ENCODE measurements at regions not wholly inside any gene's neighbourhood (a gene's known extent, or its start where the extent isn't known, plus 50 kb on each side); places are given as distances from the start of the nearest gene placed in this dataset.
"Not testable (repeated sequence)": the region's sequence is repeated elsewhere in the genome, so short reads cannot be mapped to it uniquely, and the experiment has no call there.

- DNase-seq (ENCODE audit: low read depth in 4 of 4, low spot score in 3 of 4), result no peak
These were observed 384.3 kb upstream of the PODXL start for GRCh38 chr7:131940621-131941165.

- DNase-seq (ENCODE audit: low read depth in 4 of 4, low spot score in 3 of 4), result not testable (repeated sequence)
These were observed 382.4 kb upstream of the PODXL start for GRCh38 chr7:131938788-131939187.

GRCh38 chr7:131937868-131938267 lies 381.4 kb upstream of the PODXL start:
- DNase-seq (ENCODE audit: low read depth in 4 of 4, low spot score in 3 of 4), result no peak

- DNase-seq (ENCODE audit: low read depth in 4 of 4, low spot score in 3 of 4), result no peak
These were observed 378.8 kb upstream of the PODXL start for GRCh38 chr7:131935180-131935579.

GRCh38 chr7:131934452-131934851 lies 378.0 kb upstream of the PODXL start:
- DNase-seq (ENCODE audit: low read depth in 4 of 4, low spot score in 3 of 4), result no peak

DNA sequence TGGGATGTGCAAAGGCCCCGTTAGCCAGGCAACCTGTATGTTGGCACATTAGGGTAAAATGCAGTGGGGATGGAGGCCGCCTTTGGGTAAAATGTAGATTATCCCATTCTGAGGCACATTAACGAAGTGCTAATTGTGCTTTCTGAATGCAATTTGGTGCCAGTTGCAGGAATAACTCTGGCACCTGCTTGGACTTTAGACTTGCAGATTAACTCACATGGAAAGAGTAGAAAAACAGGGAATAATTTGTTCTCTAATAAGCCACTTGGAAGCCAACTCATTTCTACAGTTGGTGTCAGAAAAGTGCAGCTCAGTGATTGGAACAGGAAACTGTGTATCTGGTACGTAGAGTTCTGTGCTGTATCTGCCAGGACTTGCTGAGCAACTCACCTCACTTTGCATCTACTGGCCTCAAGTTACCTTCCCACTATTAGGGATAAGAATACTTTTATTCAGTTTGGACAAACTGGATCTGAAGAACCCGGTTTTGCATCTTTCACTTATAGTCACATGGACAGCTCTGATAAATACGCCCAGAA lies 377.4 kb upstream of the PODXL start:
- DNase-seq (ENCODE audit: low read depth in 4 of 4, low spot score in 3 of 4), result no peak

DNA sequence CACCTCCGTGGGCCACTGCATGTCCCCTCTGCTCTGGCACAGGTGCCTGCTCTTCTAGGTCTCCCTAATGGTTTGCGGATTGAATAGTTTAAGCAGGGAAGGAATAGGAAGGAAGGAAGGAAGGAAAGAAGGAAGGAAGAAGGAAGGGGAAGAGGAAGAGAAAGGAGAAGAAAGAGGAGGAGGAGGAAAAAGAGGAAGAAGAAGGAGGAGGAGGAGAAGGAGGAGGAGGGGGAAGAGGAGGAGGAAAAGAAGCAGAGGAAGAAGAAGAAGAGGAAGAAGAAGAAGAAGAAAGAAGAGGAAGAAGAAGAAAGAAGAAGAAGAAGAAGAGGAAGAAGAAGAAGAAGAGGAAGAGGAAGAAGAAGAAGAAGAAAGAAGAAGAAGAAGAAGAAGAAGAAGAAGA lies 376.8 kb upstream of the PODXL start:
- not testable (repeated sequence) for DNase-seq (ENCODE audit: low read depth in 4 of 4, low spot score in 3 of 4)

GRCh38 chr7:131932271-131932670 lies 375.8 kb upstream of the PODXL start:
- DNase-seq (ENCODE audit: low read depth in 4 of 4, low spot score in 3 of 4), result no peak

DNA sequence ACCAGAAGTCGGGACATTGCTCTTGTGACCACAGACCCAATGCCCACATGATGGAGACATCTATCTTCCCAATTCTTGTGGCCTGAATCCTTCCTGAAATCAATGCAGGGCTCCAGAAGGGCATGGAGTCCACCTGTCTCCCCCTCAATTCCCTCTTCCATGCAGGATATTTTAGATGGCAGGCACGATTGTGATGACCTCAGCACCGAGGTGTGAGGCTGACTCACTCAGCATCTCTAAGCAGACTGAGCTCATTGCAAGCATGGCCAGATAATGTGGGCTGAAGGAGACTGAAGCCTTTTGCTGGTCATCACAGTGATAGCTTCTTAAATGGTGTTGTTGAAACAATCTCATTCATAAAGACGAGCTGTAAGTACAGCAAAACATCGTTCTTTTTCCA lies 374.9 kb upstream of the PODXL start:
- no peak for DNase-seq (ENCODE audit: low read depth in 4 of 4, low spot score in 3 of 4)

DNA sequence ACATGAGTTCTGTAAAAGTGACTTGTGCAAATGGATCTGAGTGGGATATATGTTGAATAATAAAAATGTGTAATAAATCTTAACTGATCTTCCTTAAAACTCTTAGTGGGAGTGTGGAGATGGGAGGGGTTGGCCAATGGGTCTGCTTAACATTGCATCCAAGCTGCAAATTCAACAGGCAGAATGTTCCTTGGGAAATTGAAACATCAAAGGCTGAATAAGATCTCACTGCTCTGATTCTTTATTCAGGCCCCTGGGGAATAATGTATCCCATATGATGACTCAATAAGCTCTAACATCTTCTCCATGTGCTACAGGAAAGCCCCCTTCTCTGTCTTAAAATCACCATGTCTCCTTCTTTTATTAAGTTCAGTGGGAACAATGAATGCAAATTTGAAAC lies 373.2 kb upstream of the PODXL start:
- DNase-seq (ENCODE audit: low read depth in 4 of 4, low spot score in 3 of 4), result no peak

DNA sequence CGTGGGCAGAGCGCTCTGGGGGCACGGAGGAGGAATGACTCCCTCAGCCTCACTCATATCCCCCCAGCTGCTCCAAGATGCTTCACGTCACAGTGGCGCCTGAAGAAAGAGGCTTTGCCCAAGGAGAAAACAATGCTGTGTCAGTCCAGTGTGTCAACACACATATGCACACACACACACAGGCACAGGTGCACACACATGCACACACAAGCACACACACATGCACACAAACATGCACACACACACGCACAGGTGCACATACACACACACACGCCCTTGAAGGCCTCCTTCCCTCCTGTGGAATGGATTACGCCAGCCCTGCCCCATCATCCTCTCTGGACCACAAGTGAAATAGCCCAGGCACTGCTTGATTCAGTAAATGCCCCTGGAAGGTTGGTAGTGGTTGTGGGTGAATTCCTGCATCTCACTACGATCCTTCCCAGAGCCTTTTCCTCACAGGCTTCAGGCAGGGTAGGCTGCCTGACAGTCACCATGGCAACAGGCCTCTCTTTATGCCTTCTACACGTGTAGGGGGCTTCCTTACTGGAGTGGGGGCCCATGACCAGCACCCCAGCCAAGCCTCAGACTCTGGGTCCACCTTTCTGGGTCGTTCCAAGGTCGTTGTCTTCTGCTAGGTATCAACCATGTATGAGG lies 371.5 kb upstream of the PODXL start:
- no peak for DNase-seq (ENCODE audit: low read depth in 4 of 4, low spot score in 3 of 4)

DNA sequence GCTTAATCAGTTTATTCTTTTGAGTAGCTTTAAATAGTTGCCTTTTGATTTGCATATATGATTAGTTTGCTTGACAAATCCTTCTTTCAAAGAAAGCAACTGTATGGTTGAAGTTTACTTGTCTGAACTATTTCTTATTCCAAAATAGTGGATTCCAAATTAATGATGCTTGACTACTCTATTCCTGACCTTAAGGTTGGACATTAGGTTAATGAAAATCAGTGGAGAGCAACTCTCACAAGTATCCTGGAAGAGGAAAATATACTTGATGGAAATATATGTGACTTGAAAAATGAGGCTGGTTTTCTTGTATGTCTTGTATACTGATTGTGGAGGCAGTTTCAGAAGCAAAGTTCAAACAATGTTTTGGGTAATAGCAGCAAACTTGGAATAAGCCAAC lies 369.2 kb upstream of the PODXL start:
- no peak for DNase-seq (ENCODE audit: low read depth in 4 of 4, low spot score in 3 of 4)

DNA sequence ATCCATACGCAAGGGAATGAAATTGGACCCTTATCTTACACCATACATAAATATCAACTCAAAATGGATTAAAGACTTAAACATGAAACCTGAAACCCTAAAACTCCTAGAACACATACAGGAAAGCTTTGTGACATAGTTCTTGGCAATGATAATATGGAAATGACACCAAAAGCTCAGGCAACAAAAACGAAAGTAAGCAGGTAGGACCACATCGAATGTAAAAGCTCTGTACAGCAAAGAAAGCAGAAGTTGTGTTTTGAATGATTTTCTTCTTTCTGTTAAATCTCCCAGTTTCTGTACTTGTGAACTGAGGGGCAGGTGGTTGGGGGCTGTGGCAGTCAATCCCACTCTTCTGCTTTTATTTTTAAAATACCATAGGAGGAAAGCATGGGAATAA lies 368.4 kb upstream of the PODXL start:
- no peak for DNase-seq (ENCODE audit: low read depth in 4 of 4, low spot score in 3 of 4)

GRCh38 chr7:131922948-131923347 lies 366.5 kb upstream of the PODXL start:
- not testable (repeated sequence) for DNase-seq (ENCODE audit: low read depth in 4 of 4, low spot score in 3 of 4)

DNA sequence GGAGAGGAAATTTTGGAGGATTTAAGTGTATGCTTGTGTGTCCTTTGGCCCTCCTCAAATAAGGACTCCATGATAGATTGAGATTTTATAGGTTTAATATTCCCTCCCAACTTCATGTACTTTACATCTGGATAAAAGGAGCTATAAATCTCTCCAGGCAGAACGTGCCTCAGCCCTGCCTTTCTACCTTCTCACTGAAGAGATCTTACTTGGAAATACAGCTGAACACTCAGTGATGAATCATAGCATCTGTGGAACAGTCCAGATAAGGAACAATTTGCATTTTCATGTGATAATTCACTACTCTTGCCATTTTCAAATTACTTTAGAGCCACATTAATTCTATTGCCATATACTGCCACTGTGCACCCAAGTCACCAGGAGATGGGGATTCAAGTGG lies 364.6 kb upstream of the PODXL start:
- DNase-seq (ENCODE audit: low read depth in 4 of 4, low spot score in 3 of 4), result no peak

- DNase-seq (ENCODE audit: low read depth in 4 of 4, low spot score in 3 of 4), result no peak
These were observed 363.7 kb upstream of the PODXL start for GRCh38 chr7:131919920-131920709.

DNA sequence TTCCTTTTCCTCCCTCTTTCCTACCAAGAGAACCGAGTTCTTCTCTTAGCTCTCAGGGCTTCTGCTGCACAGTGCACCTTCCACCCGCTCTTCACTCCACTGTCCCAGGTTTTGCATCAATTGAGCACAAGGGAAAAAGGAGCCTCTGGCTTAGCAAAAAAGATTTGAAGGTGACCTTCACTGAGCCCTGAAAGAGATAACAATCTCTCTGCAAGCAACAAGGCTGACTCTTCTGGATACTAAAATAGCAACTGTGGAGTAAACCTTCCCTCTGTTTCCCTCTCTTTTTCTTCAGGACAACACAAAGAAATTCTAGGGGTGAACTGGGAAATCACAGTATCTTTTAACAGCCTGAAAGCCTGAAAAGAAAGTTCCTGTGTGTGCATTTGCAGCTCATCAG lies 354.7 kb upstream of the PODXL start:
- no peak for DNase-seq (ENCODE audit: low read depth in 4 of 4, low spot score in 3 of 4)

- DNase-seq (ENCODE audit: low read depth in 4 of 4, low spot score in 3 of 4), result no peak
These were observed 352.8 kb upstream of the PODXL start for GRCh38 chr7:131909151-131909768.

- DNase-seq (ENCODE audit: low read depth in 4 of 4, low spot score in 3 of 4), result no peak
These were observed 352.3 kb upstream of the PODXL start for GRCh38 chr7:131908714-131909113.

DNA sequence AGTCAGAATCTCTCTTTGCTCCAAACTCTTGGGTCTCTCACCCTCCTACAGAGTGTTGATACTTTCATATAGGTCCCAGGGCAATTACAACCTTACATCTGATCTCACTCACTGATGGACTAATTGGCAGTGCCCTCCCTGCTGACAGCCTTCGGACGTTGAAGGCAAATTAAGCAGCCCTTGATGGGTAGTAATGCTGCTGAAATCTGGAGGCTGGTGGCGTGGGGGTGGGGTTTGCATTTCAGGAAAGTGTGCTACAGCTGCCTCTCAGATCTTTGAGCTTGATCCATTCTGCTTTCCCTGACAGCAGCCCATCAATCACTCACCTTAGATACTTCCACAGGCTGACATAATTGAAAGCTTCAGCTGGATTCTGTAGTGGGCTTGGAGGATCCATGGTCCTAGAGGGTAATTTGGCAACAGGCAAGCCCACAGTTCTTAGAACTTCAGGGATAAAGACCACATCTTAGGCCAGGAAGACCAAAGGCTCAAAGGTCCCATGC lies 349.1 kb upstream of the PODXL start:
- DNase-seq (ENCODE audit: low read depth in 4 of 4, low spot score in 3 of 4), result no peak

GRCh38 chr7:131904760-131905327 lies 348.4 kb upstream of the PODXL start:
- DNase-seq (ENCODE audit: low read depth in 4 of 4, low spot score in 3 of 4), result no peak
